GM23248 (cell line): ENCODE measurements at regions not wholly inside any gene's neighbourhood (a gene's known extent, or its start where the extent isn't known, plus 50 kb on each side); places are given as distances from the start of the nearest gene placed in this dataset.

Experiments used
- EZH2 ChIP-seq: fragments of 200-600 bp; sonication (generic); IDR thresholded peaks from 2 replicates; pipeline ENCODE4 v1.6.1; 2018; ENCODE audit warnings: antibody characterized with exemption, mild to moderate bottlenecking; ENCODE audit not compliant: insufficient read depth, poor library complexity, severe bottlenecking
- EZH2phosphoT487 ChIP-seq: fragments of 200-600 bp; sonication (generic); IDR thresholded peaks from 2 replicates; pipeline ENCODE4 v1.6.1; 2018; ENCODE audit warnings: antibody characterized with exemption, moderate library complexity, mild to moderate bottlenecking, low read depth; ENCODE audit not compliant: insufficient read depth

DNA sequence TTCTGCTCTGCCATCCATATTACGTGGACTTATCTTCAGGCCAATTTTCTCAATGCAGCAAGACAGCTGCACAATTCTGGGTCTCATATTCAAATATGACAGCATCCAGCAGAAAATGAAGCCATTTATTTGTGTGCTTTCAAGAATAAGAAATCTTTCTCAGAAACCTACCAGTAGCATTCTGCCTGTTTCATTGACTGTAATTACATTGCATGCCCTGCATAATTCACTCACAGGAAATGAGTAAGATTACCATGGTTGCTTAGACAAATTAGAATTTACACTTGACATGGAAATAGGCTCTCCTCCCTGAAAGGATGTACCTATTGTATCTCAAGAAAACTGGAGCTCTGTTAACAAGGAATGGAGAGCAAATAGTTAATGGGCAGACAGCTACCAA lies 346.6 kb upstream of the DCBLD2 start:
- no peak for TF ChIP-seq EZH2phosphoT487
- no peak for TF ChIP-seq EZH2
